ENCODE measurements at regions not wholly inside any gene's neighbourhood (a gene's known extent, or its start where the extent isn't known, plus 50 kb on each side); places are given as distances from the start of the nearest gene placed in this dataset.

DNA sequence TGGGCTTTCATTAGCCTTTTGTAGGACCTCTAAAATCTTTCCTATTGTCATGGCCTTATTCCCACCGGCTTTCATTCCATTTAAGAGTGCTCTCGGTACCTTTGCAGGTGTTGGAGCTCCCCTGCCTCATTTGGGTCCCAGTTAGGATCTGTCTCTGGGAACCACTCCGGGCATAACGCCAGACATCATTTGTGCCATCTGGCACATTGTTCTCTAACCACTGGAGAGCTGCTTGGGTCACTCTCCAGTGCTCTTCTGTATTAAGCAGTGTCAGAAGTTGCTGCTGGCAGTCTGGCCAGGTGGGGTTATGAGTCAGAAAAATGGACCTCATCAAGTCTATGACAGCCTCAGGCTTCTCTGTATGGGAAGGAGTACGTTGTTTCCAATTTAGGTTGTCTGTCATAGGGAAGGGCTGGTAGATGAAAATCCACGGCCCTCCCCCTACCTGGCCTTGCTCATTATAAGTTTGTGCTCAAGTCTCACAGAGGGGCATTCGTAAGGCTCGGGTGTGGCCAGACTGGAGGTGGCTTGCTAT is 62.9 kb upstream of the MOCS1 start:
- TF ChIP-seq, protein P1, sequence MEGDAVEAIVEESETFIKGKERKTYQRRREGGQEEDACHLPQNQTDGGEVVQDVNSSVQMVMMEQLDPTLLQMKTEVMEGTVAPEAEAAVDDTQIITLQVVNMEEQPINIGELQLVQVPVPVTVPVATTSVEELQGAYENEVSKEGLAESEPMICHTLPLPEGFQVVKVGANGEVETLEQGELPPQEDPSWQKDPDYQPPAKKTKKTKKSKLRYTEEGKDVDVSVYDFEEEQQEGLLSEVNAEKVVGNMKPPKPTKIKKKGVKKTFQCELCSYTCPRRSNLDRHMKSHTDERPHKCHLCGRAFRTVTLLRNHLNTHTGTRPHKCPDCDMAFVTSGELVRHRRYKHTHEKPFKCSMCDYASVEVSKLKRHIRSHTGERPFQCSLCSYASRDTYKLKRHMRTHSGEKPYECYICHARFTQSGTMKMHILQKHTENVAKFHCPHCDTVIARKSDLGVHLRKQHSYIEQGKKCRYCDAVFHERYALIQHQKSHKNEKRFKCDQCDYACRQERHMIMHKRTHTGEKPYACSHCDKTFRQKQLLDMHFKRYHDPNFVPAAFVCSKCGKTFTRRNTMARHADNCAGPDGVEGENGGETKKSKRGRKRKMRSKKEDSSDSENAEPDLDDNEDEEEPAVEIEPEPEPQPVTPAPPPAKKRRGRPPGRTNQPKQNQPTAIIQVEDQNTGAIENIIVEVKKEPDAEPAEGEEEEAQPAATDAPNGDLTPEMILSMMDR (IDR thresholded peaks at IDR 0.05): no peak
- no peak for TF ChIP-seq POLR2A (IDR thresholded peaks at IDR 0.05)

Data from right lobe of liver (tissue), 4 donors.